HEK293T (cell line): ENCODE measurements at regions not wholly inside any gene's neighbourhood (a gene's known extent, or its start where the extent isn't known, plus 50 kb on each side); places are given as distances from the start of the nearest gene placed in this dataset.

Experiments used
- BHLHE40 ChIP-seq: fragments of 450-650 bp; IDR thresholded peaks from 2 replicates; pipeline ENCODE4 v1.6.1; 2016; ENCODE audit warnings: mild to moderate bottlenecking, moderate library complexity, borderline replicate concordance
- NFRKB ChIP-seq: fragments of 450-650 bp; IDR thresholded peaks from 2 replicates; pipeline ENCODE4 v1.6.1; 2016; ENCODE audit warnings: mild to moderate bottlenecking, moderate library complexity
- SP1 ChIP-seq: fragments of 450-650 bp; IDR thresholded peaks from 2 replicates; pipeline ENCODE4 v1.6.1; 2017
- ZNF384 ChIP-seq: fragments of 450-650 bp; IDR thresholded peaks from 2 replicates; pipeline ENCODE4 v1.6.1; 2016

DNA sequence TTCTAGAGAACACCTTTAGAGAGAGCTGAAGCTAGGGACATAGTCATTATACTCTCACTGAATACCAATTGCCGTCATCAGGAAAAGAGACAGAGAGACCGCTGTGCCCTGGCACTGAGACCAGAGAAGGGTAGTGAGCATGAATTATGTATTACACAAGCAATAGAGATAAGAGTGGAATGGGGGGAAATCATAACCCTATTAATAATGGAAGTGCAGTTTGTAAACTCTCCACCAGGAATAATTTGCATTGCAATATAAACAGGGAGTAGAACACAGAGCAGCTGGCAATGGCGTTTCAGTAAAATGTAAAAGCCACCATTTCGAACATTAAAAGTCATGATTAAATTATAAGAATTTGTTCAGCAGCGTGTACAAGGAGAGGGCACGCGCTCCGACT lies 244.5 kb downstream of the MAFB start:
- no peak for TF ChIP-seq NFRKB
- no peak for TF ChIP-seq BHLHE40
- no peak for TF ChIP-seq ZNF384
- no peak for TF ChIP-seq SP1
